ENCODE measurements at regions not wholly inside any gene's neighbourhood (a gene's known extent, or its start where the extent isn't known, plus 50 kb on each side); places are given as distances from the start of the nearest gene placed in this dataset.

GRCh38 chr7:48734695-48735406 is 189.5 kb upstream of the CDC14C start:
- TF ChIP-seq CTCF (IDR thresholded peaks at IDR 0.05; ENCODE audit: low read depth, low read length): no peak
- no peak for DNase-seq (ENCODE audit: low read depth in 2 of 2)
- no peak overlapping the region for H3K4me3 ChIP-seq (replicated peaks in 1 of 2; ENCODE audit: low read depth in 2 of 2, low read length in 2 of 2)

- no peak for DNase-seq (ENCODE audit: low read depth in 2 of 2)
- H3K4me3 ChIP-seq (replicated peaks in 1 of 2; ENCODE audit: low read depth in 2 of 2, low read length in 2 of 2): no peak overlapping the region
- TF ChIP-seq CTCF (IDR thresholded peaks at IDR 0.05; ENCODE audit: low read depth, low read length): no peak
Measured at GRCh38 chr7:48741545-48741944, 182.8 kb upstream of the CDC14C start.

- DNase-seq (ENCODE audit: low read depth in 2 of 2): no peak
- no peak for TF ChIP-seq CTCF (IDR thresholded peaks at IDR 0.05; ENCODE audit: low read depth, low read length)
Measured at GRCh38 chr7:48742079-48742798, 182.1 kb upstream of the CDC14C start.

GRCh38 chr7:48748081-48748833 is 176.1 kb upstream of the CDC14C start:
- no peak for DNase-seq (ENCODE audit: low read depth in 2 of 2)
- no peak overlapping the region for H3K4me3 ChIP-seq (replicated peaks in 1 of 2; ENCODE audit: low read depth in 2 of 2, low read length in 2 of 2)
- no peak for TF ChIP-seq CTCF (IDR thresholded peaks at IDR 0.05; ENCODE audit: low read depth, low read length)

More at GRCh38 chr7:48742079-48742798, 182.1 kb upstream of the CDC14C start:
- H3K4me3 ChIP-seq (replicated peaks in 1 of 2; ENCODE audit: low read depth in 2 of 2, low read length in 2 of 2): no peak overlapping the region

GRCh38 chr7:48755061-48755555 is 169.2 kb upstream of the CDC14C start:
- no peak overlapping the region for H3K4me3 ChIP-seq (replicated peaks in 1 of 2; ENCODE audit: low read depth in 2 of 2, low read length in 2 of 2)
- no peak for TF ChIP-seq CTCF (IDR thresholded peaks at IDR 0.05; ENCODE audit: low read depth, low read length)
- no peak for DNase-seq (ENCODE audit: low read depth in 2 of 2)

- DNase-seq (ENCODE audit: low read depth in 2 of 2): no peak
- no peak for TF ChIP-seq CTCF (IDR thresholded peaks at IDR 0.05; ENCODE audit: low read depth, low read length)
- H3K4me3 ChIP-seq (replicated peaks in 1 of 2; ENCODE audit: low read depth in 2 of 2, low read length in 2 of 2): no peak overlapping the region
Measured at GRCh38 chr7:48759431-48760080, 164.8 kb upstream of the CDC14C start.
